Ishikawa (cell line): ENCODE measurements at regions not wholly inside any gene's neighbourhood (a gene's known extent, or its start where the extent isn't known, plus 50 kb on each side); places are given as distances from the start of the nearest gene placed in this dataset.

Source experiments
- RAD21 ChIP-seq: IDR thresholded peaks from 2 replicates; pipeline ENCODE4 v1.6.1; 2012; ENCODE audit warnings: low read depth
- REST ChIP-seq: IDR thresholded peaks from 2 replicates; pipeline ENCODE4 v1.6.1; 2012; ENCODE audit warnings: low read depth, mild to moderate bottlenecking

- TF ChIP-seq REST (no peak), RAD21 (no peak)
Measured at GRCh38 chr2:200184748-200185627, 121.5 kb upstream of the SPATS2L start.
